NCI-H1930 (cell line): ENCODE measurements at regions not wholly inside any gene's neighbourhood (a gene's known extent, or its start where the extent isn't known, plus 50 kb on each side); places are given as distances from the start of the nearest gene placed in this dataset.
"Not testable (repeated sequence)": the region's sequence is repeated elsewhere in the genome, so short reads cannot be mapped to it uniquely, and the experiment has no call there.

ENCODE experiments used
- DNase-seq, 2 experiments: peaks; one replicate each; lab custom pipeline; 2025; lab: John Stamatoyannopoulos, UW

GRCh38 chr10:64574371-64574770, 1053.2 kb downstream of the REEP3 start:
- DNase-seq: no peak

GRCh38 chr10:64576497-64576896, 1055.3 kb downstream of the REEP3 start:
- no peak for DNase-seq

DNA sequence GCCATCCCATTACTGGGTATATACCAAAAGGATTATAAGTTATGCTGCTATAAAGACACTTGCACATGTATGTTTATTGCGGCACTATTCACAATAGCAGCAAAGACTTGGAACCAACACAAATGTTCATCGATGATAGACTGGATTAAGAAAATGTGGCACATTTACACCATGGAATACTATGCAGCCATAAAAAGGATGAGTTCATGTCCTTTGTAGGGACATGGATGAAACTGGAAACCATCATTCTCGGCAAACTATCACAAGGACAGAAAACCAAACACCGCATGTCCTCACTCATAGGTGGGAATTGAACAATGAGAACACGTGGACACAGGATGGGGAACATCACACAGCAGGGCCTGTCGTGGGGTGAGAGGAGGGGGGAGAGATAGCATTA, 1057.6 kb downstream of the REEP3 start:
- DNase-seq: not testable (repeated sequence)

DNA sequence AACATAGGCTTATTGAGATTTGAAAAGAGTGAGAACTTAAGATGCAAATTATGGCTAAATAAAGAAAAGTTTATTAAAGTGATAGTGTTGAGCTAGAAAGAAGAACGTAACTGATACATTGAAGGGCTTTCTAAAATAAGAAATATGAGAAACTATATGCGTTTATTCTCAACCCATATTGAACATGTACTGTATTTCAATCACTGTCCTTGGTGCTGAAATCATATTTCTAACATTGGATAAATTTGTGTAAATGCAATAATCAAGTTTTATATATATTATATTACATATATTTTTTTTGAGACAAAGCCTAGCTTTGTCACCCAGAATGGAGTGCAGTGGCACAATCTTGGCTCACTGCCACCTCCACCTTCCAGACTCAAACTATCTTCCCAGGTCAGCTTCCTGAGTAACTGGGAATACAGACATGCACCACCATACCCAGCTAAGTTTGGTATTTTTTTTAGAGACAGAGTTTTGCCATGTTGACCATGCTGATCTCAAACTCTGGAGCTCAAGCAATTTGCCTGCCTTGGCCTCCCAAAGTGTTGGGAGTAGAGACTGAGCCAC, 1065.8 kb downstream of the REEP3 start:
- no peak for DNase-seq

DNA sequence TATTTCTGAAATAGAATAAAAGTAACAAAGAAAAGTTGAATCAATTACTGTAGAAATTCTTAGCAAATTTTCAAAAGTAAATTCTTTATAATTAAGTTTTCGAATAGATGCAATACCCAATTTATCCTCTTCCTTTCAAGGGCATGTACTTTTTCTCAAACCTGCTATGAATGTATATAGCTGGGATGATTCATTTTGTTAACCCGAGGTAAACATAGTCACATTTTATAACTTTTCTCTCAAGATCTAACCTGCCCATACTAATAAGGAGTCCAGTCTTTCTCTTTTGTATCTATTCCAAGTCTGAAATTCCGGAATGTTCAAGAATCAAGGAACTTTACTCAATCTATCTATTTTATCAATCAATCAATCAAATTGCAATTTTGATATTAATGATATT, 1072.9 kb downstream of the REEP3 start:
- DNase-seq: no peak

DNA sequence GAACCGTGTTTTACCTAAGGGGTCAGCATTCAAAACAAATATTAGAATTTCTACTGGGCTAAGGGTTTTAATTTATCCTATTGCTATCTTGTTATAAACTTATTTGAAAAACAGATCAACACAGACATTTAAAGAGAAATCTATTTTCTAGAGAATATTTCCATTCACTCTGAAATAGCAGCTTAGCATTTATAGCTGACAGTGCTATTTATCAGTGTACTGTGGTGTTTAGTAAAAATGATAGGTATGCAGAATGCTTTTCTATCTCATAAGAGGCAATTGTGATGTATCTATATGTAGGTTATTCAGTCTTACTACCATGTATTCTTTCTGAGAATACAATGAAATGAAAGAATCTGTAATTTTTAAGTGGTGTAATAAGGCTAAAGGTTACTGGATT, 1077.4 kb downstream of the REEP3 start:
- DNase-seq: no peak

DNA sequence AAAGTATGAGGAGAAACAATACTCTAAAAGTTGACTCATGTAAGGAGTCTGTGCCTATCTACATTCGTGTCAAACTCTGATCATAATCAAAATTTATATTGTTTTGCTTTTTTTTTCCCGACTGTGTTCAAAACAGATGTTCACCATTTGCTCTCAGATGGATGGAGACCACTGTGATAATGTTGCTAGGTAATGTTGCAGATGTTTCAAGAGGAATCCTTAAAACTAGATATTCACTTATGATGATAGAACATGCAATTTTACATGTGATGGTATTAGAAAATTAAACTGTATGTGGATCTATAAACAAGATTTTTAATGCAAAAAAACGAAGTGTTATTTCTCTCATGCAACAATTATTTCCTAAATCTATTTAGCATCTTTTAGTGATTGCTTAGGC, 1080.1 kb downstream of the REEP3 start:
- no peak for DNase-seq

DNA sequence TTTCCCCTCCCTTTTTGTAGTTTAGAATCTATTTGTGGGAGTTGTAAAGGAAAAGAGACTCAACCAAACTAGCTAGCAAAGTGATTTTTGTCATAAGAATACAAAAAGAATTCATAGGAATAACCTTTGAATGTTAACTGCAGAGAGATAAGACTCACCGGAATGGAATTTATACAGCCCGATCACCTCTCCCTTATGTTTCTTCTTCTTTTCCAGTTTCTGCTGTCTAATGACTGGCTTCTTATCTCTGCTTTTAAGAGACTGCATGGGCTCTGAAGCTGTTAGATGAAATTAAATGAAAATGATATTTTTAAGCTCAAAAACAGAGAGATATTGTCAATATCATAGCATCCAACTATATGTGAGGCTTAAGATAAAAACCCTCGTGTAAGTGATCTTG, 1095.9 kb downstream of the REEP3 start:
- DNase-seq: no peak

DNA sequence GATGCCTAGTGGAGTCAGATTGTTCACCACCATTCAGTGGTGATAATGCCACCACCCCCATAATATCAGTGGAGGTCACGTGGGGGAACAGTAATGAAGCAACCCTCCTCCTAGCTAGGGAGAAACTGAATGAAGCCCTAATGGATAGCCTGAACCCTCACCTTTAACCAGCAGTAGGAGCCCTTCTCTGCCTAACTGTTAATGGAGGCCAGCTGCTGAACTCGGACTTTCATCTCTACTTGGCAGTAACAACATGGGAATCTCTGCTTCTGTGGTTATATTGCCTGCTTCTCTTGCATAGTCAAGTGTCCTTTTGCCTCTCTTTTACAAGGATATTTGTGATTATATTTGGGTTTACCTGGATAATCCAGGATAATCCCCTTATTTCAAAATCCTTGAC, 1097.9 kb downstream of the REEP3 start:
- no peak for DNase-seq

GRCh38 chr10:64626924-64627323, 1105.7 kb downstream of the REEP3 start:
- DNase-seq: no peak

GRCh38 chr10:64630534-64630933, 1109.3 kb downstream of the REEP3 start:
- DNase-seq: no peak

- no peak for DNase-seq
Measured at GRCh38 chr10:64635906-64636305, 1114.7 kb downstream of the REEP3 start.

GRCh38 chr10:64636461-64636860, 1115.3 kb downstream of the REEP3 start:
- no peak for DNase-seq

- DNase-seq: no peak
Measured at GRCh38 chr10:64637939-64638338, 1116.7 kb downstream of the REEP3 start.

DNA sequence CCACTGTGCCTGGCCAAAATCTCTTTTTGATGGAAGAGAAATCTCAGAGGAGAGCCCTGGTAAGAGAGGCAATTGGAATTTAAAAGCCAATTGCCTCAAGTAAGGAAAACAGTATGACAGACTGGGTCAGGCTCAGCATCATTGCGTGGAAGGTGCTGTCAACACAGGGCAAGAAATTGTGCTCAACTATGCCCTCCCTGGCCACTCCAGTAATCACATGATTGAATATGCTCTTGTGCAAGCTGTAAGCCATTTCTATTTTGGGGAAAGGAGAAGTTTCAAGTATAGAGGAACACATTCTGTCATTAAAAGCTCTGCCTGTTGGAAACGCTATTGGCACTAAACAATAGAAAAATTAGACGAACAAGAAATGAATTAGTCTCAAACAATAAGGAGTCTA, 1127.7 kb downstream of the REEP3 start:
- no peak for DNase-seq

GRCh38 chr10:64658528-64658927, 1137.3 kb downstream of the REEP3 start:
- no peak for DNase-seq

GRCh38 chr10:64659311-64659710, 1138.1 kb downstream of the REEP3 start:
- no peak for DNase-seq

DNA sequence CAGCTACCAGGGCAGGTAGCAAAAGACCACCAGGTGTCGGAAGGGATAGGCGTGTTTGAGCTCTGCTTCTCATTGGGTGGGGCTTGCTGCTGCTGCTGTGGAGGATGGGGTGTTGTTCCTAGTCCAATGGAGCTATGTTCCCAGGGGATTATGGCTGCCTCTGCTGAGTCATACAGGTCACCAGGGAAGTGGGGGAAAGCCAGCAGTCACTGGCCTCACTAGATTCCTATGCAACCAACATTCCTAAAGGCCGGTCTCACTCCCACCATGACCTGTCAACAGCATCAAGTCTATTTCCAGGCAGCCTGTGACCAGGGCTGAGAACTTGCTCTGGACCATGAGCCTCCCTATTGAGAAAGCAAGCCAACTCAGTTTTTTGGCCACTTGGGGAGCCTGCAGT, 1160.8 kb downstream of the REEP3 start:
- DNase-seq: no peak

GRCh38 chr10:64690194-64690593, 1169.0 kb downstream of the REEP3 start:
- DNase-seq: no peak

DNA sequence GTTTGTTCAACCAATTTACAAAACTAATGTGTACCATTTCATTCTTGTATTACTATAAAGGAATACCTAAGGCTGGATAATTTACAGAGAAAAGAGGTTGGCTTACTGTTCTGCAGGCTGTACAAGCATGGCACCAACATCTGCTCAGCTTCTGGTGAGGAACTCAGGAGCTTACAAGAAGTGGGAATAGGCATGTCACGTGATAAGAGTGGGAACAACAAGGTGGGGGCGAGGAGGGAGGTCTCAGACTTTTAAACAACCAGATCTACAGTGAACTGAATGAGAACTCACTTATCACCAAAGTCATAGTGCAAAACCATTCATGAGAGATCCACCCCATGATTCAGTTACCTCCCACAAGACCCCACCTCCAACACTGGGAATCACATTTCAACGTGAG, 1178.0 kb downstream of the REEP3 start:
- DNase-seq: no peak

DNA sequence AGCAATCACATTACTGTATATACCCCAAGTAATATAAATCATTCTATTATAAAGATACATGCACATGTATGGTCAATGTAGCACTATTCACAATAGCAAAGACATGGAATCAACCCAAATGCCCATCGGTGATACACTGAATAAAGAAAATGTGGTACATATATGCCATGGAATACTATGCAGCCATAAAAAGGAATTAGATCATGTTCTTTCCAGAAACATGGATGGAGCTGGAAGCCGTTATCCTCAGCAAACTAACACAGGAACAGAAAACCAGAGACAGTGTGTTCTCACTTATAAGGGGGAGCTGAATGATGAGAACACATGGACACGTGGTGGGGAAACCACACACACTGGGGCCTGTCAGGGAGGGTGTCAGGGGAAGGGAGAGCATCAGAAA, 1180.9 kb downstream of the REEP3 start:
- not testable (repeated sequence) for DNase-seq

DNA sequence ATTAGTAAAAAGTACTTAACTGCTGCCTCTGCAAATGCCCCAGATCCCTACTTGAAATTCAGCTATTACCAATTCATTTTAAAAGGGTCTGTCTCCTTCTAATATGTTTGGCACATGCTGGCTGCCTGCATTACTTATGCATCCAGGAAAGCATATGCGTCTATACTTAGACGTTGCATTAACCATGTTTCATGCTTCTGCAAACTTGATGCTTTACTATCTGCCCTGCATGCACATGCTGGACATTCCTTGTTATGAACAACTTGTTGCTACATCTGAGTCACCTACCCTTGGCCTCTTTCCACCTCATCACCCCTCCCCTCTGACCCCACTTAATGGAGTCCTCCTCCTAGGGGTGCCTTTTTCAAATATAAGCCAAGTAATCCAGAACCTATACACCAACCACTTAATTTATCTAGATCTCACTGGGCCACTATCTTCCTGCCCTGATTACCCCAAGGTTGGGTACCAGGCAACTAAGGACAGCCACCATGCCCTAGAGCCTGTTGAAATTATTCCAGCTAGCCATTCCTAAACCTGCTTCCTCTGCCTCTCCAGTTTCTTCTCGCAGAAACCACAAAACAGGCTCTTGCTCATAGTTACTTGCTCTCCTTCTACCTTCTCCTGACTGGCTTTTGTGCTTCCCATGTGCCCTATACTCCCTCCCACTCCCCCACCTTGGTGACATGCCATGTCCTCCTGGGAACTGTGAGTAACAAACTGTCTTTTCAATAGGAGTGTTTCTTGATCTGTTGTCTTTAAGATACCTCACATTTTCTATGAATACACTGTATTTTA, 1187.9 kb downstream of the REEP3 start:
- DNase-seq: no peak

DNA sequence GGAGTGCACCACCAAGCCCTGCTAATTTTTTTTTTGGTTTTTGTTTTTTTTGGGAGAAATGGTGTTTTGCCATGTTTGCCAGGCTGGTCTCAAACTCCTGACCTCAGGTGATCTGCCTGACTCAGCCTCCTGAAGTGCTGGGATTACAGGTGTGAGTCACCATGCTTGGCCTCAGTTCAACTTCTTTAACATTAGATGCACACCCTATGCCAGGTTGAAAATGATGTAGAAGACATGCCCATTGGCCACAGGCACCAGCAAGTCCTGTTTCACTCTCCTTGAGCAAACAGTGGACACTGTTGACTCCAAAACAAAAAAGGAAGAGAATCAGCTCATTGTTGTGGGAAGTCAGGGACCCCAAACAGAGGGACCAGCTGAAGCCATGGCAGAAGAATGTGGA, 1205.3 kb downstream of the REEP3 start:
- no peak for DNase-seq

- DNase-seq: no peak
Measured at GRCh38 chr10:64731016-64731415, 1209.8 kb downstream of the REEP3 start.
